HFFc6 (cell line): ENCODE measurements at regions not wholly inside any gene's neighbourhood (a gene's known extent, or its start where the extent isn't known, plus 50 kb on each side); places are given as distances from the start of the nearest gene placed in this dataset.
A peak's percentile ranks its signal among the peaks of the same experiment; 100 is the strongest.

Experiments used
- DNase-seq: peaks from one replicate; pipeline ENCODE4 v3.0.0-alpha.2; 2018
- H3K27ac Mint-ChIP-seq: 2 replicates; pipeline ENCODE4 v1.8.0; 2020; ENCODE audit warnings: mild to moderate bottlenecking, mixed read lengths
- H3K27me3 Mint-ChIP-seq: 2 replicates; pipeline ENCODE4 v1.8.0; 2021; ENCODE audit warnings: mild to moderate bottlenecking, moderate library complexity, mixed read lengths; ENCODE audit not compliant: insufficient read depth
- H3K36me3 Mint-ChIP-seq: 2 replicates; pipeline ENCODE4 v1.8.0; 2021; ENCODE audit warnings: low read depth, mixed read lengths
- H3K4me1 Mint-ChIP-seq: 2 replicates; pipeline ENCODE4 v1.8.0; 2020; ENCODE audit warnings: low read depth, mixed read lengths
- H3K4me3 Mint-ChIP-seq: 2 replicates; pipeline ENCODE4 v1.8.0; 2020; ENCODE audit warnings: mild to moderate bottlenecking, moderate library complexity, mixed read lengths
- H3K9me3 Mint-ChIP-seq: 2 replicates; pipeline ENCODE4 v1.8.0; 2020; ENCODE audit warnings: mild to moderate bottlenecking, mixed read lengths
- TF ChIP-seq, protein P1 (sequence below): fragments of 200-600 bp; sonication (generic); IDR thresholded peaks from 2 replicates; pipeline ENCODE4 v1.5.0; 2021; ENCODE audit warnings: antibody characterized with exemption, mild to moderate bottlenecking

DNA sequence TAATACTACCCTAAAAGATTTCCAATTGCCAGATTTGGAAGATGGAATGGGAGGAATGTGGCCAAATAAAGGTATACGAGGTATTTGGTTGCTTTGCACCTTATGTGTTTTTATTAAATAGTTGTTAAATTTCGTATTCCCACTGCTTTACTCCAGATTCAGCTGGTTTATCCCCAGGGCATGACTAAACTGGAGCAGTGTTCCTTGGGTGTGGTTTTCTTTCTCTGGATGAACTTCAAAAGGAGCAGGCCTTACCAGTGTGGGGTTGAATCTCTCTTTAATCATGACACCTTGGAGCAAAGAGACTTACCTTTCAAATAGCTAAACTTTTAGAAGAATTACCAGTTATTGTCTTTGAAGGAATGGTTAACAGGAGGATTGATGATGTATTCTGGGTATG is 121.7 kb upstream of the BNC2 start:
- H3K9me3 Mint-ChIP-seq: peaks cover 26% of the 10 kb centered on the region
- H3K36me3 Mint-ChIP-seq: peaks cover 16% of the 10 kb centered on the region
- peaks cover 13% of the 10 kb centered on the region for H3K4me1 Mint-ChIP-seq
- no peaks in the 10 kb centered on the region for H3K27me3 Mint-ChIP-seq
- H3K27ac Mint-ChIP-seq: no peak overlapping the region
- no peak overlapping the region for H3K4me3 Mint-ChIP-seq
- TF ChIP-seq, protein P1, sequence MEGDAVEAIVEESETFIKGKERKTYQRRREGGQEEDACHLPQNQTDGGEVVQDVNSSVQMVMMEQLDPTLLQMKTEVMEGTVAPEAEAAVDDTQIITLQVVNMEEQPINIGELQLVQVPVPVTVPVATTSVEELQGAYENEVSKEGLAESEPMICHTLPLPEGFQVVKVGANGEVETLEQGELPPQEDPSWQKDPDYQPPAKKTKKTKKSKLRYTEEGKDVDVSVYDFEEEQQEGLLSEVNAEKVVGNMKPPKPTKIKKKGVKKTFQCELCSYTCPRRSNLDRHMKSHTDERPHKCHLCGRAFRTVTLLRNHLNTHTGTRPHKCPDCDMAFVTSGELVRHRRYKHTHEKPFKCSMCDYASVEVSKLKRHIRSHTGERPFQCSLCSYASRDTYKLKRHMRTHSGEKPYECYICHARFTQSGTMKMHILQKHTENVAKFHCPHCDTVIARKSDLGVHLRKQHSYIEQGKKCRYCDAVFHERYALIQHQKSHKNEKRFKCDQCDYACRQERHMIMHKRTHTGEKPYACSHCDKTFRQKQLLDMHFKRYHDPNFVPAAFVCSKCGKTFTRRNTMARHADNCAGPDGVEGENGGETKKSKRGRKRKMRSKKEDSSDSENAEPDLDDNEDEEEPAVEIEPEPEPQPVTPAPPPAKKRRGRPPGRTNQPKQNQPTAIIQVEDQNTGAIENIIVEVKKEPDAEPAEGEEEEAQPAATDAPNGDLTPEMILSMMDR: no peak
- no peak for DNase-seq

DNA sequence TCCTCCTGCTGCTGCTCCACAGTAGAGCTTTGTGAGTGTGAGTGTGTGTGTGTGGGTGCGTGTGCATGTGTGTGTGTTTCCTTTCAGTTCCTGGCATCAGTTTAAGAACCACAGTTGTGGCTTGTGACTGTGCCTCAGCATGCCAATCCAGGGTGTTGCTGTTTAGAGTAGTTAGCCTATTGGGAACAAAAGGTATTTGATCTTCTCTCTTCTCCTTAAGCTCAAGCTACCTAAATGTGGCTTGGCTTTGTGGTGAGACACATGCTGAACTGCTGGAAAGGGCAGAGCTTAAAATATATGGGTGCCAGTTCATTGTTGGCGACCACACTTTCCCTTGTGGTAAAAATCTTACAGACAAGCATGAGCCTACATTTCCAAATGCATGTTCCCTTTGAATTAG is 116.6 kb upstream of the BNC2 start:
- TF ChIP-seq, protein P1: no peak
- Mint-ChIP-seq H3K4me3 (peak overlapping the region; percentile 62; the same call in 1 of the 2 replicates), H3K27me3 (peaks cover 2% of the 10 kb centered on the region; the same call in 1 of the 2 replicates), H3K27ac (peak overlapping the region; percentile 93), H3K9me3 (no peaks in the 10 kb centered on the region), H3K36me3 (no peaks in the 10 kb centered on the region), H3K4me1 (peaks cover 35% of the 10 kb centered on the region)
- peak; percentile 70 for DNase-seq

DNA sequence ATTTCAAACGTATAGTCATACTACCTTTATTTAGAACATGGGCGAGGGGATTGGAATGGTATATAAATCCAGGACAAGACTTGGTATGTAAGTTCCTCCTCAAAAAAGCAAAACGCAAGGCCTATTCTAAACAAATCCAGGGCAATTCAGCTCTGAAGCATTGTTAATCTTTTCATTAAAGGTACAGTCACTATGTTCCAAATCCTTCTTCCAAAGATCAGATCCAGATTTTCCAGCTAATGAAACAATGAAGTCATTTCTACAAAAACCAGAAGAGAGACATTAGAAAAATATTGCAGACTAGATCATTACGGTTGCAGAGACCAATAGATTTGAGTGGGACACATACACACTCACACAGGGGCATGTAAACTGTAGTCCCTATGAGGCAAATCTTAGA is 116.1 kb upstream of the BNC2 start:
- peak overlapping the region; percentile 93 for H3K27ac Mint-ChIP-seq
- TF ChIP-seq, protein P1: no peak
- peak; percentile 1 for DNase-seq

GRCh38 chr9:16985559-16986348 is 115.3 kb upstream of the BNC2 start:
- H3K27ac Mint-ChIP-seq: peak overlapping the region; percentile 93
- H3K36me3 Mint-ChIP-seq: no peaks in the 10 kb centered on the region
- TF ChIP-seq, protein P1: no peak
- peak overlapping the region; percentile 62 for H3K4me3 Mint-ChIP-seq
- peaks cover 2% of the 10 kb centered on the region; the same call in 1 of the 2 replicates for H3K27me3 Mint-ChIP-seq
- peaks cover 30% of the 10 kb centered on the region for H3K4me1 Mint-ChIP-seq
- DNase-seq: peak; percentile 59
- H3K9me3 Mint-ChIP-seq: no peaks in the 10 kb centered on the region

More for the DNA sequence above, 116.1 kb upstream of the BNC2 start:
- H3K36me3 Mint-ChIP-seq: no peaks in the 10 kb centered on the region
- peaks cover 2% of the 10 kb centered on the region; the same call in 1 of the 2 replicates for H3K27me3 Mint-ChIP-seq
- peak overlapping the region; percentile 62; the same call in 1 of the 2 replicates for H3K4me3 Mint-ChIP-seq
- H3K4me1 Mint-ChIP-seq: peaks cover 30% of the 10 kb centered on the region
- no peaks in the 10 kb centered on the region for H3K9me3 Mint-ChIP-seq

DNA sequence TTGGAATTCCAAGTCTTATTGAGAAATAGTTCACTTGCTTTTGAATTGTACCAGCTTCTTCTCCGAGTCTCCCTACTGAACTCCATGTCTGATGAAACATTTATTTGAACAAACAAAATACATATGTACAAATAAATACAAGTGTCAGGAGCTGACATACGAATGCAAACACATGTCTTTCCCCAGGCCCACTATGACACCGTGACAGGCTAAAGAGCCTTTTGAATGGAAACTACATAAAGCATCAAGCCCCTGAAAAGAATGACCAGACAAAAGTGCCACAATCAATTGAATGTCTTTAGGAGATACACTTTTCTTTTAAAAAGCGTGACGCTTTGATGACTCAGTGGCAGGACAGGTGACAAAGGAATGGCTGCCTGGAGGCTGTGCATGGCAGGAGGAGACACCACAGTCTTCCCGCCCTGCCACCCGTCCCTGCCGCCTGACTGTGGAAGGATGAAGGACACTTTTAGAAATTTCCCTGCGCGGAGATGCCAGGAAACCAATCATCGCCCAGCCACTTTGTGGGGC is 112.4 kb upstream of the BNC2 start:
- TF ChIP-seq, protein P1: no peak
- H3K9me3 Mint-ChIP-seq: no peaks in the 10 kb centered on the region
- no peaks in the 10 kb centered on the region for H3K36me3 Mint-ChIP-seq
- H3K4me1 Mint-ChIP-seq: peaks cover 30% of the 10 kb centered on the region
- no peak for DNase-seq
- H3K4me3 Mint-ChIP-seq: no peak overlapping the region
- no peak overlapping the region for H3K27ac Mint-ChIP-seq
- peaks cover 2% of the 10 kb centered on the region; the same call in 1 of the 2 replicates for H3K27me3 Mint-ChIP-seq
